ENCODE measurements at regions not wholly inside any gene's neighbourhood (a gene's known extent, or its start where the extent isn't known, plus 50 kb on each side); places are given as distances from the start of the nearest gene placed in this dataset.

- 86% methylated on average over 1 of the region's 4 CpGs for WGBS (ENCODE audit: insufficient coverage)
- Mint-ChIP-seq H3K27ac (no peak overlapping the region), H3K27me3 (no peaks in the 10 kb centered on the region), H3K4me1 (no peaks in the 10 kb centered on the region), H3K9me3 (ENCODE audit: insufficient read depth) (no peaks in the 10 kb centered on the region), H3K4me3 (no peak overlapping the region)
- H3K4me3 ChIP-seq (ENCODE audit: control extremely low read depth in 1 of 5, extremely low read depth in 1 of 5, insufficient read depth in 1 of 5, low read depth in 2 of 5, low read length in 4 of 5), result no peak overlapping the region
- no peaks in the 10 kb centered on the region for H4K20me1 ChIP-seq (ENCODE audit: control insufficient read depth, insufficient read depth, low read length, poor library complexity, severe bottlenecking)
- H3K9ac ChIP-seq (ENCODE audit: low read length), result no peak overlapping the region
- no peaks in the 10 kb centered on the region for H3K79me2 ChIP-seq (ENCODE audit: control insufficient read depth, insufficient read depth, low read length)
- ChIA-PET POLR2A (no interaction called here), CTCF (interaction anchor here (1.6 to 2.6 kb wide), 2 partner anchors 10 to 751 kb away, joined by 6 to 23 read pairs; no protein-coding TSS in a partner anchor)
- ATAC-seq (ENCODE audit: low read depth), result no peak
- no peak for DNase-seq
- intact Hi-C loops (cut with micrococcal nuclease), result loop anchor here (5.0 kb wide), 1 partner anchor 1353 kb away; no protein-coding TSS in a partner anchor
- no peaks in the 10 kb centered on the region for H3K36me3 ChIP-seq (replicated peaks in 1 of 2; ENCODE audit: control extremely low read depth in 1 of 2, control insufficient read depth in 1 of 2, extremely low read depth in 1 of 2, insufficient read depth in 2 of 2, low read length in 1 of 2)
- TF ChIP-seq EZH2 (IDR thresholded peaks at IDR 0.05; ENCODE audit: borderline replicate concordance, insufficient read depth, low read depth, low read length, poor library complexity, severe bottlenecking) (no peak), CTCF (IDR thresholded peaks at IDR 0.05) (no peak)
- no peak overlapping the region for H2AFZ ChIP-seq (ENCODE audit: insufficient read depth, low read depth, low read length, poor library complexity, severe bottlenecking)
- no peaks in the 10 kb centered on the region for H3K27me3 ChIP-seq (replicated peaks in 1 of 4; ENCODE audit: control extremely low read depth in 1 of 4, control insufficient read depth in 3 of 4, insufficient read depth in 4 of 4, low read length in 3 of 4)
- no peak overlapping the region for H3K4me2 ChIP-seq (replicated peaks; ENCODE audit: low read depth, low read length, poor library complexity, severe bottlenecking)
- no peak overlapping the region for H3K27ac ChIP-seq (ENCODE audit: low read length in 2 of 2)
- no peaks in the 10 kb centered on the region for H3K9me3 ChIP-seq (ENCODE audit: control extremely low read depth in 1 of 3, control insufficient read depth in 2 of 3, insufficient read depth in 1 of 3, low read length in 2 of 3)
- H3K4me1 ChIP-seq (ENCODE audit: control insufficient read depth in 2 of 2, insufficient read depth in 2 of 2, low read length in 2 of 2), result no peaks in the 10 kb centered on the region
These were observed 70.9 kb upstream of the UBE3A start for GRCh38 chr15:25509703-25510102.

- intact Hi-C loops (cut with micrococcal nuclease), result loop anchor here (5.0 kb wide), 1 partner anchor 1354 kb away; no protein-coding TSS in a partner anchor
- H3K4me3 Mint-ChIP-seq, result no peak overlapping the region
- no peaks in the 10 kb centered on the region for H3K4me1 ChIP-seq (ENCODE audit: control insufficient read depth in 2 of 2, insufficient read depth in 2 of 2, low read length in 2 of 2)
- WGBS (ENCODE audit: insufficient coverage), result 25% methylated on average over 1 of the region's 3 CpGs
- no peaks in the 10 kb centered on the region for H3K27me3 Mint-ChIP-seq
- no peaks in the 10 kb centered on the region for H3K9me3 Mint-ChIP-seq (ENCODE audit: insufficient read depth)
- peak; percentile 40 for DNase-seq
- H4K20me1 ChIP-seq (ENCODE audit: control insufficient read depth, insufficient read depth, low read length, poor library complexity, severe bottlenecking), result no peaks in the 10 kb centered on the region
- H3K9ac ChIP-seq (ENCODE audit: low read length), result no peak overlapping the region
- POLR2A ChIA-PET, result no interaction called here
- no peak overlapping the region for H3K27ac ChIP-seq (ENCODE audit: low read length in 2 of 2)
- no peaks in the 10 kb centered on the region for H3K9me3 ChIP-seq (ENCODE audit: control extremely low read depth in 1 of 3, control insufficient read depth in 2 of 3, insufficient read depth in 1 of 3, low read length in 2 of 3)
- H3K36me3 ChIP-seq (replicated peaks in 1 of 2; ENCODE audit: control extremely low read depth in 1 of 2, control insufficient read depth in 1 of 2, extremely low read depth in 1 of 2, insufficient read depth in 2 of 2, low read length in 1 of 2), result no peaks in the 10 kb centered on the region
- H3K27me3 ChIP-seq (replicated peaks in 1 of 4; ENCODE audit: control extremely low read depth in 1 of 4, control insufficient read depth in 3 of 4, insufficient read depth in 4 of 4, low read length in 3 of 4), result no peaks in the 10 kb centered on the region
- no peak overlapping the region for H3K4me2 ChIP-seq (replicated peaks; ENCODE audit: low read depth, low read length, poor library complexity, severe bottlenecking)
- ATAC-seq (ENCODE audit: low read depth), result no peak
- no peaks in the 10 kb centered on the region for H3K79me2 ChIP-seq (ENCODE audit: control insufficient read depth, insufficient read depth, low read length)
- TF ChIP-seq CTCF (IDR thresholded peaks at IDR 0.05), result peak; percentile 56
- no peak for TF ChIP-seq EZH2 (IDR thresholded peaks at IDR 0.05; ENCODE audit: borderline replicate concordance, insufficient read depth, low read depth, low read length, poor library complexity, severe bottlenecking)
- CTCF ChIA-PET, result interaction anchor here (0.6 to 2.6 kb wide), 16 partner anchors 8 to 1722 kb away, joined by 3 to 23 read pairs (median 6); no protein-coding TSS in a partner anchor
- H3K4me3 ChIP-seq (ENCODE audit: control extremely low read depth in 1 of 5, extremely low read depth in 1 of 5, insufficient read depth in 1 of 5, low read depth in 2 of 5, low read length in 4 of 5), result no peak overlapping the region
- no peaks in the 10 kb centered on the region for H3K4me1 Mint-ChIP-seq
- no peak overlapping the region for H2AFZ ChIP-seq (ENCODE audit: insufficient read depth, low read depth, low read length, poor library complexity, severe bottlenecking)
- H3K27ac Mint-ChIP-seq, result no peak overlapping the region
These were observed 69.7 kb upstream of the UBE3A start for GRCh38 chr15:25508369-25509002.
